SK-N-SH treated with all-trans-retinoic acid at 6 μM for 48 hours (cell line): ENCODE measurements at regions not wholly inside any gene's neighbourhood (a gene's known extent, or its start where the extent isn't known, plus 50 kb on each side); places are given as distances from the start of the nearest gene placed in this dataset.

ENCODE experiments used
- ATAC-seq: fragments of 200-7000 bp; cut with Tn5 transposase; 3 replicates; pipeline ENCODE4 v1.9.1; 2020; ENCODE audit warnings: mild to moderate bottlenecking, moderate library complexity
- ARNTL ChIP-seq: fragments of 450-650 bp; formaldehyde crosslinking; IDR thresholded peaks from 2 replicates; pipeline ENCODE4 v1.5.0; 2020; ENCODE audit warnings: low read depth, mild to moderate bottlenecking, moderate library complexity, borderline replicate concordance
- BACH2 ChIP-seq: fragments of 250-450 bp; sonication (Bioruptor Pico); IDR thresholded peaks from 2 replicates; pipeline ENCODE4 v1.9.0; 2021; ENCODE audit warnings: mild to moderate bottlenecking, borderline replicate concordance
- CREB5 ChIP-seq: fragments of 250-450 bp; sonication (Bioruptor Pico); IDR thresholded peaks from 2 replicates; pipeline ENCODE4 v1.5.1; 2020; ENCODE audit warnings: low read depth, mild to moderate bottlenecking, moderate library complexity
- CSDC2 ChIP-seq: fragments of 250-450 bp; sonication (Bioruptor Pico); IDR thresholded peaks from 2 replicates; pipeline ENCODE4 v1.5.0; 2020; ENCODE audit warnings: mild to moderate bottlenecking, moderate library complexity
- ESRRG ChIP-seq: fragments of 250-450 bp; sonication (Bioruptor Pico); IDR thresholded peaks from 2 replicates; pipeline ENCODE4 v1.6.1; 2021; ENCODE audit warnings: mild to moderate bottlenecking
- GLIS3 ChIP-seq: fragments of 250-450 bp; sonication (Bioruptor Pico); IDR thresholded peaks from 2 replicates; pipeline ENCODE4 v1.5.0; 2020; ENCODE audit warnings: mild to moderate bottlenecking, moderate library complexity
- ISL1 ChIP-seq: fragments of 250-450 bp; sonication (Bioruptor Pico); IDR thresholded peaks from 2 replicates; pipeline ENCODE4 v2.1.2; 2022; ENCODE audit warnings: mild to moderate bottlenecking, moderate library complexity
- OSR1 ChIP-seq: fragments of 250-450 bp; sonication (Bioruptor Pico); IDR thresholded peaks from 2 replicates; pipeline ENCODE4 v1.8.0; 2022; ENCODE audit warnings: moderate library complexity, mild to moderate bottlenecking, inconsistent platforms
- POU6F1 ChIP-seq: fragments of 250-450 bp; sonication (Bioruptor Pico); IDR thresholded peaks from 2 replicates; pipeline ENCODE4 v1.8.0; 2021; ENCODE audit warnings: low read depth, mild to moderate bottlenecking, moderate library complexity, borderline replicate concordance
- PPARA ChIP-seq: fragments of 250-450 bp; sonication (Bioruptor Pico); IDR thresholded peaks from 2 replicates; pipeline ENCODE4 v1.5.0; 2020; ENCODE audit warnings: mild to moderate bottlenecking, borderline replicate concordance
- RARB ChIP-seq: fragments of 250-450 bp; sonication (Bioruptor Pico); IDR thresholded peaks from 2 replicates; pipeline ENCODE4 v1.8.0; 2021; ENCODE audit warnings: mild to moderate bottlenecking, moderate library complexity
- SNAI2 ChIP-seq: fragments of 250-450 bp; sonication (Bioruptor Pico); IDR thresholded peaks from 2 replicates; pipeline ENCODE4 v1.5.0; 2020; ENCODE audit warnings: mild to moderate bottlenecking, moderate library complexity
- TCF4 ChIP-seq: fragments of 250-450 bp; sonication (Bioruptor Pico); IDR thresholded peaks from 2 replicates; pipeline ENCODE4 v1.8.0; 2021; ENCODE audit warnings: mild to moderate bottlenecking, moderate library complexity, borderline replicate concordance
- TOX ChIP-seq: fragments of 250-450 bp; sonication (Bioruptor Pico); IDR thresholded peaks from 2 replicates; pipeline ENCODE4 v1.8.0; 2021; ENCODE audit warnings: mild to moderate bottlenecking, moderate library complexity, borderline replicate concordance
- TSHZ2 ChIP-seq: fragments of 250-450 bp; sonication (Bioruptor Pico); IDR thresholded peaks from 2 replicates; pipeline ENCODE4 v1.5.0; 2020; ENCODE audit warnings: mild to moderate bottlenecking, moderate library complexity
- ZC3H10 ChIP-seq: fragments of 250-450 bp; sonication (Bioruptor Pico); IDR thresholded peaks from 2 replicates; pipeline ENCODE4 v1.5.1; 2021; ENCODE audit warnings: mild to moderate bottlenecking, moderate library complexity
- ZFP3 ChIP-seq: fragments of 250-450 bp; sonication (Bioruptor Pico); IDR thresholded peaks from 2 replicates; pipeline ENCODE4 v1.5.0; 2020; ENCODE audit warnings: mild to moderate bottlenecking, moderate library complexity
- ZNF565 ChIP-seq: fragments of 450-650 bp; formaldehyde crosslinking; conservative IDR thresholded peaks from 2 replicates; pipeline ENCODE4 v1.5.0; 2020; ENCODE audit warnings: low read depth, mild to moderate bottlenecking, moderate library complexity
- ZNF70 ChIP-seq: fragments of 450-650 bp; formaldehyde crosslinking; IDR thresholded peaks from 2 replicates; pipeline ENCODE4 v1.5.0; 2020; ENCODE audit warnings: mild to moderate bottlenecking, moderate library complexity
- ZNF8 ChIP-seq: fragments of 450-650 bp; formaldehyde crosslinking; IDR thresholded peaks from 2 replicates; pipeline ENCODE4 v1.5.0; 2020; ENCODE audit warnings: mild to moderate bottlenecking, moderate library complexity
- TF ChIP-seq, protein P1 (sequence below): fragments of 250-450 bp; sonication (Bioruptor Pico); IDR thresholded peaks from 2 replicates; pipeline ENCODE4 v1.8.0; 2020; ENCODE audit warnings: mild to moderate bottlenecking, moderate library complexity, borderline replicate concordance
- TF ChIP-seq, protein P2 (sequence below): fragments of 250-450 bp; sonication (Bioruptor Pico); IDR thresholded peaks from 2 replicates; pipeline ENCODE4 v1.5.1; 2021; ENCODE audit warnings: mild to moderate bottlenecking, moderate library complexity

- no peak for ATAC-seq
- TF ChIP-seq PPARA (CRISPR knock-in tag) (no peak), OSR1 (CRISPR knock-in tag) (no peak), ZNF565 (CRISPR knock-in tag) (no peak), ARNTL (CRISPR knock-in tag) (no peak), TSHZ2 (CRISPR knock-in tag) (no peak), CSDC2 (CRISPR knock-in tag) (no peak), ISL1 (no peak), BACH2 (CRISPR knock-in tag) (no peak), ZFP3 (CRISPR knock-in tag) (no peak), ZNF70 (CRISPR knock-in tag) (no peak), RARB (CRISPR knock-in tag) (no peak), TOX (CRISPR knock-in tag) (no peak), SNAI2 (CRISPR knock-in tag) (no peak), ZNF8 (CRISPR knock-in tag) (no peak), POU6F1 (CRISPR knock-in tag) (no peak), CREB5 (no peak), GLIS3 (no peak)
- TF ChIP-seq, protein P1, sequence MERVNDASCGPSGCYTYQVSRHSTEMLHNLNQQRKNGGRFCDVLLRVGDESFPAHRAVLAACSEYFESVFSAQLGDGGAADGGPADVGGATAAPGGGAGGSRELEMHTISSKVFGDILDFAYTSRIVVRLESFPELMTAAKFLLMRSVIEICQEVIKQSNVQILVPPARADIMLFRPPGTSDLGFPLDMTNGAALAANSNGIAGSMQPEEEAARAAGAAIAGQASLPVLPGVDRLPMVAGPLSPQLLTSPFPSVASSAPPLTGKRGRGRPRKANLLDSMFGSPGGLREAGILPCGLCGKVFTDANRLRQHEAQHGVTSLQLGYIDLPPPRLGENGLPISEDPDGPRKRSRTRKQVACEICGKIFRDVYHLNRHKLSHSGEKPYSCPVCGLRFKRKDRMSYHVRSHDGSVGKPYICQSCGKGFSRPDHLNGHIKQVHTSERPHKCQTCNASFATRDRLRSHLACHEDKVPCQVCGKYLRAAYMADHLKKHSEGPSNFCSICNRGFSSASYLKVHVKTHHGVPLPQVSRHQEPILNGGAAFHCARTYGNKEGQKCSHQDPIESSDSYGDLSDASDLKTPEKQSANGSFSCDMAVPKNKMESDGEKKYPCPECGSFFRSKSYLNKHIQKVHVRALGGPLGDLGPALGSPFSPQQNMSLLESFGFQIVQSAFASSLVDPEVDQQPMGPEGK (CRISPR knock-in tag): no peak
- TF ChIP-seq, protein P2, sequence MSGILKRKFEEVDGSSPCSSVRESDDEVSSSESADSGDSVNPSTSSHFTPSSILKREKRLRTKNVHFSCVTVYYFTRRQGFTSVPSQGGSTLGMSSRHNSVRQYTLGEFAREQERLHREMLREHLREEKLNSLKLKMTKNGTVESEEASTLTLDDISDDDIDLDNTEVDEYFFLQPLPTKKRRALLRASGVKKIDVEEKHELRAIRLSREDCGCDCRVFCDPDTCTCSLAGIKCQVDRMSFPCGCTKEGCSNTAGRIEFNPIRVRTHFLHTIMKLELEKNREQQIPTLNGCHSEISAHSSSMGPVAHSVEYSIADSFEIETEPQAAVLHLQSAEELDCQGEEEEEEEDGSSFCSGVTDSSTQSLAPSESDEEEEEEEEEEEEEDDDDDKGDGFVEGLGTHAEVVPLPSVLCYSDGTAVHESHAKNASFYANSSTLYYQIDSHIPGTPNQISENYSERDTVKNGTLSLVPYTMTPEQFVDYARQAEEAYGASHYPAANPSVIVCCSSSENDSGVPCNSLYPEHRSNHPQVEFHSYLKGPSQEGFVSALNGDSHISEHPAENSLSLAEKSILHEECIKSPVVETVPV: no peak
These were observed 282.4 kb upstream of the THSD7B start for GRCh38 chr2:136482966-136483365.

GRCh38 chr2:136482006-136482405 lies 283.3 kb upstream of the THSD7B start:
- no peak for ATAC-seq
- no peak for TF ChIP-seq ZNF8 (CRISPR knock-in tag)
- no peak for TF ChIP-seq ISL1
- no peak for TF ChIP-seq ZNF70 (CRISPR knock-in tag)
- no peak for TF ChIP-seq TCF4
- TF ChIP-seq ZC3H10 (CRISPR knock-in tag): no peak
- TF ChIP-seq CREB5: no peak
- no peak for TF ChIP-seq TOX (CRISPR knock-in tag)
- TF ChIP-seq ESRRG (CRISPR knock-in tag): no peak
- TF ChIP-seq SNAI2 (CRISPR knock-in tag): no peak
- no peak for TF ChIP-seq ARNTL (CRISPR knock-in tag)
- TF ChIP-seq OSR1 (CRISPR knock-in tag): no peak
- TF ChIP-seq CSDC2 (CRISPR knock-in tag): no peak
- TF ChIP-seq POU6F1 (CRISPR knock-in tag): no peak
- no peak for TF ChIP-seq GLIS3
- TF ChIP-seq BACH2 (CRISPR knock-in tag): no peak
- TF ChIP-seq, protein P1 (CRISPR knock-in tag): no peak
- TF ChIP-seq, protein P2: no peak
